ENCODE measurements at regions not wholly inside any gene's neighbourhood (a gene's known extent, or its start where the extent isn't known, plus 50 kb on each side); places are given as distances from the start of the nearest gene placed in this dataset.

- Mint-ChIP-seq H3K4me1 (peaks cover 10% of the 10 kb centered on the region), H3K9me3 (peaks cover 60% of the 10 kb centered on the region), H3K27me3 (ENCODE audit: insufficient read depth, low read depth, poor library complexity) (peaks cover under 1% of the 10 kb centered on the region), H3K4me3 (no peak overlapping the region), H3K27ac (no peak overlapping the region), H3K36me3 (ENCODE audit: low read depth) (peaks cover 40% of the 10 kb centered on the region)
- no peaks in the 10 kb centered on the region for H3K9me2 ChIP-seq (ENCODE audit: insufficient read depth)
- peaks cover 8% of the 10 kb centered on the region; the same call in 1 of the 2 replicates for H3K4me1 ChIP-seq (ENCODE audit: insufficient read depth)
- no peak overlapping the region for H3K27ac ChIP-seq (ENCODE audit: low read depth)
- H3K79me2 ChIP-seq (replicated peaks; ENCODE audit: insufficient read depth) = no peaks in the 10 kb centered on the region
- no peaks in the 10 kb centered on the region for H4K20me1 ChIP-seq (replicated peaks; ENCODE audit: insufficient read depth)
- peaks cover 4% of the 10 kb centered on the region for H3K36me3 ChIP-seq (ENCODE audit: insufficient read depth)
- H3F3A ChIP-seq (replicated peaks; ENCODE audit: low read depth) = no peaks in the 10 kb centered on the region
- ATAC-seq = no peak
- H2AFZ ChIP-seq = peak overlapping the region; percentile 94; the same call in 1 of the 2 replicates
- H3K4me3 ChIP-seq = no peak overlapping the region
- TF ChIP-seq CTCF (conservative IDR thresholded peaks at IDR 0.05; ENCODE audit: low read depth in 2 of 2) = no peak
- no peak for DNase-seq (ENCODE audit: low spot score)
- H3K4me2 ChIP-seq = no peak overlapping the region
- no peaks in the 10 kb centered on the region for H3K27me3 ChIP-seq (ENCODE audit: insufficient read depth)
Measured at GRCh38 chr10:31678575-31679516, 249.8 kb downstream of the ARHGAP12 start.

GRCh38 chr10:31678139-31678536 is 250.5 kb downstream of the ARHGAP12 start:
- Histone ChIP-seq H3K4me3 (no peak overlapping the region), H3F3A (replicated peaks; ENCODE audit: low read depth) (no peaks in the 10 kb centered on the region), H3K9me2 (ENCODE audit: insufficient read depth) (no peaks in the 10 kb centered on the region), H2AFZ (peak overlapping the region; percentile 94; the same call in 1 of the 2 replicates), H3K27ac (ENCODE audit: low read depth) (peak overlapping the region; percentile 2; the same call in 1 of the 2 replicates), H3K36me3 (ENCODE audit: insufficient read depth) (peaks cover 4% of the 10 kb centered on the region; the same call in 1 of the 2 replicates), H3K4me1 (ENCODE audit: insufficient read depth) (peaks cover 8% of the 10 kb centered on the region; the same call in 1 of the 2 replicates), H4K20me1 (replicated peaks; ENCODE audit: insufficient read depth) (no peaks in the 10 kb centered on the region), H3K79me2 (replicated peaks; ENCODE audit: insufficient read depth) (no peaks in the 10 kb centered on the region), H3K4me2 (peak overlapping the region; percentile 64), H3K27me3 (ENCODE audit: insufficient read depth) (no peaks in the 10 kb centered on the region)
- peak; percentile 12; the same call in 1 of the 3 replicates for ATAC-seq
- peaks cover 10% of the 10 kb centered on the region for H3K4me1 Mint-ChIP-seq
- H3K27me3 Mint-ChIP-seq (ENCODE audit: insufficient read depth, low read depth, poor library complexity) = peaks cover 1% of the 10 kb centered on the region
- H3K4me3 Mint-ChIP-seq = no peak overlapping the region
- DNase-seq (ENCODE audit: low spot score) = no peak
- H3K27ac Mint-ChIP-seq = 0 out of 2 replicates have a peak overlapping the region, but pooled peaks have one; percentile 86
- peaks cover 58% of the 10 kb centered on the region for H3K9me3 Mint-ChIP-seq
- H3K36me3 Mint-ChIP-seq (ENCODE audit: low read depth) = peaks cover 38% of the 10 kb centered on the region
- TF ChIP-seq JUNB (IDR thresholded peaks at IDR 0.05; ENCODE audit: unreplicated experiment) = no peak
- no peak for TF ChIP-seq EZH2 (IDR thresholded peaks at IDR 0.05; ENCODE audit: low read depth, unreplicated experiment)
- TF ChIP-seq ZNF114 (CRISPR knock-in tag; IDR thresholded peaks at IDR 0.05) = no peak
- no peak for TF ChIP-seq NANOG (IDR thresholded peaks at IDR 0.05; ENCODE audit: borderline replicate concordance)
- TF ChIP-seq, protein P1, sequence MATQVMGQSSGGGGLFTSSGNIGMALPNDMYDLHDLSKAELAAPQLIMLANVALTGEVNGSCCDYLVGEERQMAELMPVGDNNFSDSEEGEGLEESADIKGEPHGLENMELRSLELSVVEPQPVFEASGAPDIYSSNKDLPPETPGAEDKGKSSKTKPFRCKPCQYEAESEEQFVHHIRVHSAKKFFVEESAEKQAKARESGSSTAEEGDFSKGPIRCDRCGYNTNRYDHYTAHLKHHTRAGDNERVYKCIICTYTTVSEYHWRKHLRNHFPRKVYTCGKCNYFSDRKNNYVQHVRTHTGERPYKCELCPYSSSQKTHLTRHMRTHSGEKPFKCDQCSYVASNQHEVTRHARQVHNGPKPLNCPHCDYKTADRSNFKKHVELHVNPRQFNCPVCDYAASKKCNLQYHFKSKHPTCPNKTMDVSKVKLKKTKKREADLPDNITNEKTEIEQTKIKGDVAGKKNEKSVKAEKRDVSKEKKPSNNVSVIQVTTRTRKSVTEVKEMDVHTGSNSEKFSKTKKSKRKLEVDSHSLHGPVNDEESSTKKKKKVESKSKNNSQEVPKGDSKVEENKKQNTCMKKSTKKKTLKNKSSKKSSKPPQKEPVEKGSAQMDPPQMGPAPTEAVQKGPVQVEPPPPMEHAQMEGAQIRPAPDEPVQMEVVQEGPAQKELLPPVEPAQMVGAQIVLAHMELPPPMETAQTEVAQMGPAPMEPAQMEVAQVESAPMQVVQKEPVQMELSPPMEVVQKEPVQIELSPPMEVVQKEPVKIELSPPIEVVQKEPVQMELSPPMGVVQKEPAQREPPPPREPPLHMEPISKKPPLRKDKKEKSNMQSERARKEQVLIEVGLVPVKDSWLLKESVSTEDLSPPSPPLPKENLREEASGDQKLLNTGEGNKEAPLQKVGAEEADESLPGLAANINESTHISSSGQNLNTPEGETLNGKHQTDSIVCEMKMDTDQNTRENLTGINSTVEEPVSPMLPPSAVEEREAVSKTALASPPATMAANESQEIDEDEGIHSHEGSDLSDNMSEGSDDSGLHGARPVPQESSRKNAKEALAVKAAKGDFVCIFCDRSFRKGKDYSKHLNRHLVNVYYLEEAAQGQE (IDR thresholded peaks at IDR 0.05; ENCODE audit: unreplicated experiment) = no peak
- TF ChIP-seq, protein P2, sequence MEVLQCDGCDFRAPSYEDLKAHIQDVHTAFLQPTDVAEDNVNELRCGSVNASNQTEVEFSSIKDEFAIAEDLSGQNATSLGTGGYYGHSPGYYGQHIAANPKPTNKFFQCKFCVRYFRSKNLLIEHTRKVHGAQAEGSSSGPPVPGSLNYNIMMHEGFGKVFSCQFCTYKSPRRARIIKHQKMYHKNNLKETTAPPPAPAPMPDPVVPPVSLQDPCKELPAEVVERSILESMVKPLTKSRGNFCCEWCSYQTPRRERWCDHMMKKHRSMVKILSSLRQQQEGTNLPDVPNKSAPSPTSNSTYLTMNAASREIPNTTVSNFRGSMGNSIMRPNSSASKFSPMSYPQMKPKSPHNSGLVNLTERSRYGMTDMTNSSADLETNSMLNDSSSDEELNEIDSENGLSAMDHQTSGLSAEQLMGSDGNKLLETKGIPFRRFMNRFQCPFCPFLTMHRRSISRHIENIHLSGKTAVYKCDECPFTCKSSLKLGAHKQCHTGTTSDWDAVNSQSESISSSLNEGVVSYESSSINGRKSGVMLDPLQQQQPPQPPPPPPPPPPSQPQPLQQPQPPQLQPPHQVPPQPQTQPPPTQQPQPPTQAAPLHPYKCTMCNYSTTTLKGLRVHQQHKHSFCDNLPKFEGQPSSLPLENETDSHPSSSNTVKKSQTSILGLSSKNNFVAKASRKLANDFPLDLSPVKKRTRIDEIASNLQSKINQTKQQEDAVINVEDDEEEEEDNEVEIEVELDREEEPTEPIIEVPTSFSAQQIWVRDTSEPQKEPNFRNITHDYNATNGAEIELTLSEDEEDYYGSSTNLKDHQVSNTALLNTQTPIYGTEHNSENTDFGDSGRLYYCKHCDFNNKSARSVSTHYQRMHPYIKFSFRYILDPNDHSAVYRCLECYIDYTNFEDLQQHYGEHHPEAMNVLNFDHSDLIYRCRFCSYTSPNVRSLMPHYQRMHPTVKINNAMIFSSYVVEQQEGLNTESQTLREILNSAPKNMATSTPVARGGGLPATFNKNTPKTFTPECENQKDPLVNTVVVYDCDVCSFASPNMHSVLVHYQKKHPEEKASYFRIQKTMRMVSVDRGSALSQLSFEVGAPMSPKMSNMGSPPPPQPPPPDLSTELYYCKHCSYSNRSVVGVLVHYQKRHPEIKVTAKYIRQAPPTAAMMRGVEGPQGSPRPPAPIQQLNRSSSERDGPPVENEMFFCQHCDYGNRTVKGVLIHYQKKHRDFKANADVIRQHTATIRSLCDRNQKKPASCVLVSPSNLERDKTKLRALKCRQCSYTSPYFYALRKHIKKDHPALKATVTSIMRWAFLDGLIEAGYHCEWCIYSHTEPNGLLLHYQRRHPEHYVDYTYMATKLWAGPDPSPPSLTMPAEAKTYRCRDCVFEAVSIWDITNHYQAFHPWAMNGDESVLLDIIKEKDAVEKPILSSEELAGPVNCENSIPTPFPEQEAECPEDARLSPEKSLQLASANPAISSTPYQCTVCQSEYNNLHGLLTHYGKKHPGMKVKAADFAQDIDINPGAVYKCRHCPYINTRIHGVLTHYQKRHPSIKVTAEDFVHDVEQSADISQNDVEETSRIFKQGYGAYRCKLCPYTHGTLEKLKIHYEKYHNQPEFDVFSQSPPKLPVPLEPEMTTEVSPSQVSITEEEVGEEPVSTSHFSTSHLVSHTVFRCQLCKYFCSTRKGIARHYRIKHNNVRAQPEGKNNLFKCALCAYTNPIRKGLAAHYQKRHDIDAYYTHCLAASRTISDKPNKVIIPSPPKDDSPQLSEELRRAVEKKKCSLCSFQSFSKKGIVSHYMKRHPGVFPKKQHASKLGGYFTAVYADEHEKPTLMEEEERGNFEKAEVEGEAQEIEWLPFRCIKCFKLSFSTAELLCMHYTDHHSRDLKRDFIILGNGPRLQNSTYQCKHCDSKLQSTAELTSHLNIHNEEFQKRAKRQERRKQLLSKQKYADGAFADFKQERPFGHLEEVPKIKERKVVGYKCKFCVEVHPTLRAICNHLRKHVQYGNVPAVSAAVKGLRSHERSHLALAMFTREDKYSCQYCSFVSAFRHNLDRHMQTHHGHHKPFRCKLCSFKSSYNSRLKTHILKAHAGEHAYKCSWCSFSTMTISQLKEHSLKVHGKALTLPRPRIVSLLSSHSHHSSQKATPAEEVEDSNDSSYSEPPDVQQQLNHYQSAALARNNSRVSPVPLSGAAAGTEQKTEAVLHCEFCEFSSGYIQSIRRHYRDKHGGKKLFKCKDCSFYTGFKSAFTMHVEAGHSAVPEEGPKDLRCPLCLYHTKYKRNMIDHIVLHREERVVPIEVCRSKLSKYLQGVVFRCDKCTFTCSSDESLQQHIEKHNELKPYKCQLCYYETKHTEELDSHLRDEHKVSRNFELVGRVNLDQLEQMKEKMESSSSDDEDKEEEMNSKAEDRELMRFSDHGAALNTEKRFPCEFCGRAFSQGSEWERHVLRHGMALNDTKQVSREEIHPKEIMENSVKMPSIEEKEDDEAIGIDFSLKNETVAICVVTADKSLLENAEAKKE (CRISPR knock-in tag; IDR thresholded peaks at IDR 0.05) = no peak

Measured in GM23338 (cell line).